ENCODE measurements at regions not wholly inside any gene's neighbourhood (a gene's known extent, or its start where the extent isn't known, plus 50 kb on each side); places are given as distances from the start of the nearest gene placed in this dataset.
"Not testable (repeated sequence)": the region's sequence is repeated elsewhere in the genome, so short reads cannot be mapped to it uniquely, and the experiment has no call there.

- no peak for TF ChIP-seq CTCF (IDR thresholded peaks at IDR 0.05; ENCODE audit: extremely low read depth, low read depth, low read length)
- H2AFZ ChIP-seq (ENCODE audit: low read length), result no peak overlapping the region
- no peaks in the 10 kb centered on the region for H3K27me3 ChIP-seq (ENCODE audit: insufficient read depth, low read length)
- no peak overlapping the region for H3K4me3 ChIP-seq (ENCODE audit: insufficient read depth, low read length)
- no peak overlapping the region for H3K27ac ChIP-seq (ENCODE audit: low read depth, low read length)
- peaks cover 3% of the 10 kb centered on the region for H3K9me3 ChIP-seq (ENCODE audit: low read depth, low read length)
- H3K4me1 ChIP-seq (ENCODE audit: insufficient read depth, low read length), result no peaks in the 10 kb centered on the region
- H4K20me1 ChIP-seq (ENCODE audit: insufficient read depth, low read length), result no peaks in the 10 kb centered on the region
- no peaks in the 10 kb centered on the region for H3K36me3 ChIP-seq (ENCODE audit: insufficient read depth, low read length)
- H3K79me2 ChIP-seq (ENCODE audit: insufficient read depth, low read length), result no peaks in the 10 kb centered on the region
- H3K4me2 ChIP-seq (ENCODE audit: insufficient read depth, low read length), result no peak overlapping the region
- no peak for DNase-seq (ENCODE audit: insufficient read length, low spot score, missing footprints)
Measured at GRCh38 chr4:162865102-162865501, 301.6 kb downstream of the NAF1 start.

- Histone ChIP-seq H3K36me3 (ENCODE audit: insufficient read depth, low read length) (no peaks in the 10 kb centered on the region), H3K9me3 (ENCODE audit: low read depth, low read length) (no peaks in the 10 kb centered on the region), H4K20me1 (ENCODE audit: insufficient read depth, low read length) (no peaks in the 10 kb centered on the region), H3K4me1 (ENCODE audit: insufficient read depth, low read length) (no peaks in the 10 kb centered on the region), H3K27ac (ENCODE audit: low read depth, low read length) (no peak overlapping the region), H3K4me3 (ENCODE audit: insufficient read depth, low read length) (no peak overlapping the region), H2AFZ (ENCODE audit: low read length) (no peak overlapping the region), H3K4me2 (ENCODE audit: insufficient read depth, low read length) (no peak overlapping the region), H3K79me2 (ENCODE audit: insufficient read depth, low read length) (no peaks in the 10 kb centered on the region), H3K27me3 (ENCODE audit: insufficient read depth, low read length) (no peaks in the 10 kb centered on the region)
- no peak for TF ChIP-seq CTCF (IDR thresholded peaks at IDR 0.05; ENCODE audit: extremely low read depth, low read depth, low read length)
- no peak for DNase-seq (ENCODE audit: insufficient read length, low spot score, missing footprints)
Measured at GRCh38 chr4:162853788-162854187, 312.9 kb downstream of the NAF1 start.

- H3K9me3 ChIP-seq (ENCODE audit: low read depth, low read length), result no peaks in the 10 kb centered on the region
- no peaks in the 10 kb centered on the region for H3K4me1 ChIP-seq (ENCODE audit: insufficient read depth, low read length)
- no peaks in the 10 kb centered on the region for H3K27me3 ChIP-seq (ENCODE audit: insufficient read depth, low read length)
- no peak overlapping the region for H3K27ac ChIP-seq (ENCODE audit: low read depth, low read length)
- H4K20me1 ChIP-seq (ENCODE audit: insufficient read depth, low read length), result no peaks in the 10 kb centered on the region
- H3K4me3 ChIP-seq (ENCODE audit: insufficient read depth, low read length), result no peak overlapping the region
- H2AFZ ChIP-seq (ENCODE audit: low read length), result no peak overlapping the region
- no peaks in the 10 kb centered on the region for H3K79me2 ChIP-seq (ENCODE audit: insufficient read depth, low read length)
- no peak for TF ChIP-seq CTCF (IDR thresholded peaks at IDR 0.05; ENCODE audit: extremely low read depth, low read depth, low read length)
- no peak for DNase-seq (ENCODE audit: insufficient read length, low spot score, missing footprints)
- H3K4me2 ChIP-seq (ENCODE audit: insufficient read depth, low read length), result no peak overlapping the region
- H3K36me3 ChIP-seq (ENCODE audit: insufficient read depth, low read length), result no peaks in the 10 kb centered on the region
Measured at GRCh38 chr4:162852642-162853041, 314.0 kb downstream of the NAF1 start.

- DNase-seq (ENCODE audit: insufficient read length, low spot score, missing footprints); H3K9me3 ChIP-seq (ENCODE audit: low read depth, low read length); H3K79me2 ChIP-seq (ENCODE audit: insufficient read depth, low read length); H3K27me3 ChIP-seq (ENCODE audit: insufficient read depth, low read length); H2AFZ ChIP-seq (ENCODE audit: low read length); H3K4me3 ChIP-seq (ENCODE audit: insufficient read depth, low read length); H4K20me1 ChIP-seq (ENCODE audit: insufficient read depth, low read length); H3K4me1 ChIP-seq (ENCODE audit: insufficient read depth, low read length); H3K36me3 ChIP-seq (ENCODE audit: insufficient read depth, low read length); H3K27ac ChIP-seq (ENCODE audit: low read depth, low read length); H3K4me2 ChIP-seq (ENCODE audit: insufficient read depth, low read length): not testable (repeated sequence)
Measured at GRCh38 chr4:162851241-162851758, 315.4 kb downstream of the NAF1 start.
